OCI-LY7 (cell line): ENCODE measurements at regions not wholly inside any gene's neighbourhood (a gene's known extent, or its start where the extent isn't known, plus 50 kb on each side); places are given as distances from the start of the nearest gene placed in this dataset.

ENCODE experiments used
- BruUV-seq: library from RNA; stranded (reverse); fragments of 400-500 nt; replicated peaks from 2 replicates; lab custom pipeline; 2021; lab: Mats Ljungman, UMichigan
- CTCF ChIA-PET: fragments of 300-600 bp; sonication (Branson Sonifier 250); formaldehyde crosslinking; loops from one replicate; lab custom pipeline; 2022; ENCODE audit warnings: antibody characterized with exemption; ENCODE audit not compliant: unreplicated experiment; lab: Charles Lee
- POLR2A ChIA-PET: fragments of 300-600 bp; sonication (Branson Sonifier 250); formaldehyde crosslinking; loops from one replicate; lab custom pipeline; 2022; ENCODE audit warnings: antibody characterized with exemption; lab: Charles Lee
- DNase-seq: peaks from one replicate; pipeline ENCODE4 v3.0.0-alpha.2; 2015; ENCODE audit warnings: low spot score
- H2AFZ ChIP-seq: fragments of 200-600 bp; sonication (generic), shearing (Covaris generic); 2 replicates; pipeline ENCODE4 v1.6.1; 2014; ENCODE audit warnings: mild to moderate bottlenecking, antibody characterized with exemption, low read length, moderate library complexity
- H3K27ac ChIP-seq: fragments of 200-600 bp; sonication (generic); 2 replicates; pipeline ENCODE4 v1.5.1; 2014; ENCODE audit warnings: mixed run types, low read depth, mild to moderate bottlenecking, moderate library complexity, low read length, inconsistent platforms; ENCODE audit not compliant: poor library complexity, severe bottlenecking
- H3K36me3 ChIP-seq: fragments of 200-600 bp; sonication (generic); 2 replicates; pipeline ENCODE4 v1.6.1; 2014; ENCODE audit warnings: mild to moderate bottlenecking, antibody characterized with exemption, low read length, moderate library complexity, mixed read lengths; ENCODE audit not compliant: insufficient read depth
- H3K4me1 ChIP-seq: fragments of 200-600 bp; sonication (generic); 2 replicates; pipeline ENCODE4 v1.5.1; 2014; ENCODE audit warnings: mild to moderate bottlenecking, low read length; ENCODE audit not compliant: insufficient read depth, poor library complexity, severe bottlenecking
- H3K4me2 ChIP-seq: fragments of 200-600 bp; sonication (generic); 2 replicates; pipeline ENCODE4 v1.6.1; 2014; ENCODE audit warnings: mild to moderate bottlenecking, low read length
- H3K4me3 ChIP-seq: fragments of 200-600 bp; sonication (generic); 2 replicates; pipeline ENCODE4 v1.5.1; 2014; ENCODE audit warnings: mild to moderate bottlenecking, low read depth, low read length; ENCODE audit not compliant: poor library complexity, severe bottlenecking
- H3K79me2 ChIP-seq: fragments of 200-600 bp; sonication (generic); 2 replicates; pipeline ENCODE4 v1.6.1; 2016; ENCODE audit warnings: low read depth, mild to moderate bottlenecking, low read length, moderate library complexity, mixed read lengths; ENCODE audit not compliant: insufficient read depth
- H3K9me2 ChIP-seq: fragments of 200-600 bp; sonication (generic); 2 replicates; pipeline ENCODE4 v1.6.1; 2016; ENCODE audit warnings: mild to moderate bottlenecking, low read length, mixed read lengths; ENCODE audit not compliant: insufficient read depth
- H3K9me3 ChIP-seq: fragments of 200-600 bp; sonication (generic); 2 replicates; pipeline ENCODE4 v1.6.1; 2014; ENCODE audit warnings: mild to moderate bottlenecking, mixed run types, low read length, mixed read lengths
- H4K20me1 ChIP-seq: fragments of 200-600 bp; sonication (generic); 2 replicates; pipeline ENCODE4 v1.6.1; 2014; ENCODE audit warnings: mild to moderate bottlenecking, antibody characterized with exemption, low read length, moderate library complexity, mixed read lengths; ENCODE audit not compliant: insufficient read depth
- CTCF ChIP-seq: fragments of 200-600 bp; sonication (generic); conservative IDR thresholded peaks from 2 replicates; pipeline ENCODE4 v1.5.1; 2014; ENCODE audit warnings: mild to moderate bottlenecking, antibody characterized with exemption, low read length, moderate library complexity, mixed read lengths
- EZH2phosphoT487 ChIP-seq: fragments of 200-600 bp; sonication (generic); IDR thresholded peaks from 2 replicates; pipeline ENCODE4 v1.6.1; 2018; ENCODE audit warnings: low read depth, borderline replicate concordance, mild to moderate bottlenecking, mixed run types, antibody characterized with exemption, low read length, moderate library complexity, mixed read lengths
- intact Hi-C: fragments of 100-400 bp; cut with micrococcal nuclease; formaldehyde crosslinking; loops from one replicate; pipeline ENCODE4 v1.10.0; 2022; ENCODE audit not compliant: unreplicated experiment

- BruUV-seq = no TSS peak
- DNase-seq = no peak
- no peak overlapping the region for H3K4me3 ChIP-seq
- H2AFZ ChIP-seq = no peak overlapping the region
- ChIA-PET POLR2A (interaction anchor here (0.7 kb wide), 1 partner anchor 754 kb away, joined by 3 read pairs; no protein-coding TSS in a partner anchor), CTCF (no interaction called here)
- no peaks in the 10 kb centered on the region for H3K36me3 ChIP-seq
- H3K27ac ChIP-seq = no peak overlapping the region
- no peaks in the 10 kb centered on the region for H3K4me1 ChIP-seq
- no peak overlapping the region for H3K4me2 ChIP-seq
- H3K9me2 ChIP-seq = no peaks in the 10 kb centered on the region
- H3K9me3 ChIP-seq = no peaks in the 10 kb centered on the region
- intact Hi-C loops = no loop called here
- TF ChIP-seq CTCF (no peak), EZH2phosphoT487 (no peak)
- no peaks in the 10 kb centered on the region; the same call in 1 of the 2 replicates for H4K20me1 ChIP-seq
- no peaks in the 10 kb centered on the region for H3K79me2 ChIP-seq
Measured at GRCh38 chr14:56488306-56488705, 91.3 kb upstream of the TMEM260 start.

- H3K27ac ChIP-seq = no peak overlapping the region
- H2AFZ ChIP-seq = no peak overlapping the region
- H3K79me2 ChIP-seq = no peaks in the 10 kb centered on the region
- TF ChIP-seq CTCF (peak; percentile 83), EZH2phosphoT487 (no peak)
- H3K9me3 ChIP-seq = no peaks in the 10 kb centered on the region
- DNase-seq = peak; percentile 56
- ChIA-PET POLR2A (interaction anchor here (0.5 kb wide), 1 partner anchor 810 kb away, joined by 3 read pairs; no protein-coding TSS in a partner anchor), CTCF (interaction anchor here (1.0 kb wide), 1 partner anchor 14 kb away, joined by 4 read pairs; no protein-coding TSS in a partner anchor)
- H4K20me1 ChIP-seq = no peaks in the 10 kb centered on the region
- H3K4me3 ChIP-seq = no peak overlapping the region
- no TSS peak for BruUV-seq
- intact Hi-C loops = no loop called here
- H3K4me2 ChIP-seq = no peak overlapping the region
- H3K36me3 ChIP-seq = no peaks in the 10 kb centered on the region
- no peaks in the 10 kb centered on the region for H3K4me1 ChIP-seq
- H3K9me2 ChIP-seq = no peaks in the 10 kb centered on the region
Measured at GRCh38 chr14:56490379-56490778, 89.2 kb upstream of the TMEM260 start.
